ENCODE measurements at regions not wholly inside any gene's neighbourhood (a gene's known extent, or its start where the extent isn't known, plus 50 kb on each side); places are given as distances from the start of the nearest gene placed in this dataset.

GRCh38 chr4:33149658-33150524, 2429.7 kb downstream of the PCDH7 start:
- Mint-ChIP-seq H3K4me1 (ENCODE audit: low read depth) (no peaks in the 10 kb centered on the region), H3K9me3 (peaks cover 12% of the 10 kb centered on the region), H3K27me3 (no peaks in the 10 kb centered on the region), H3K4me3 (no peak overlapping the region), H3K27ac (no peak overlapping the region), H3K36me3 (ENCODE audit: low read depth) (no peaks in the 10 kb centered on the region)
- ChIA-PET POLR2A (no interaction called here), CTCF (no interaction called here)
- no peaks in the 10 kb centered on the region for H3K27me3 ChIP-seq (ENCODE audit: control insufficient read depth in 1 of 2, insufficient read depth in 2 of 2, low read length in 2 of 2)
- no peak for ATAC-seq (ENCODE audit: poor library complexity)
- H3K36me3 ChIP-seq (ENCODE audit: insufficient read depth, low read length) = no peaks in the 10 kb centered on the region
- no peaks in the 10 kb centered on the region for H3K4me1 ChIP-seq (ENCODE audit: insufficient read depth, low read length)
- DNase-seq = no peak
- H3K27ac ChIP-seq (ENCODE audit: low read depth in 1 of 2, low read length in 2 of 2) = no peak overlapping the region
- TF ChIP-seq, protein P1, sequence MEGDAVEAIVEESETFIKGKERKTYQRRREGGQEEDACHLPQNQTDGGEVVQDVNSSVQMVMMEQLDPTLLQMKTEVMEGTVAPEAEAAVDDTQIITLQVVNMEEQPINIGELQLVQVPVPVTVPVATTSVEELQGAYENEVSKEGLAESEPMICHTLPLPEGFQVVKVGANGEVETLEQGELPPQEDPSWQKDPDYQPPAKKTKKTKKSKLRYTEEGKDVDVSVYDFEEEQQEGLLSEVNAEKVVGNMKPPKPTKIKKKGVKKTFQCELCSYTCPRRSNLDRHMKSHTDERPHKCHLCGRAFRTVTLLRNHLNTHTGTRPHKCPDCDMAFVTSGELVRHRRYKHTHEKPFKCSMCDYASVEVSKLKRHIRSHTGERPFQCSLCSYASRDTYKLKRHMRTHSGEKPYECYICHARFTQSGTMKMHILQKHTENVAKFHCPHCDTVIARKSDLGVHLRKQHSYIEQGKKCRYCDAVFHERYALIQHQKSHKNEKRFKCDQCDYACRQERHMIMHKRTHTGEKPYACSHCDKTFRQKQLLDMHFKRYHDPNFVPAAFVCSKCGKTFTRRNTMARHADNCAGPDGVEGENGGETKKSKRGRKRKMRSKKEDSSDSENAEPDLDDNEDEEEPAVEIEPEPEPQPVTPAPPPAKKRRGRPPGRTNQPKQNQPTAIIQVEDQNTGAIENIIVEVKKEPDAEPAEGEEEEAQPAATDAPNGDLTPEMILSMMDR (IDR thresholded peaks at IDR 0.05) = no peak
- intact Hi-C loops (cut with DNase I, micrococcal nuclease) = no loop called here
- H3K9me3 ChIP-seq (ENCODE audit: control insufficient read depth in 1 of 2, insufficient read depth in 1 of 2, low read length in 2 of 2) = no peaks in the 10 kb centered on the region
- H3K4me3 ChIP-seq (ENCODE audit: low read length) = no peak overlapping the region

DNA sequence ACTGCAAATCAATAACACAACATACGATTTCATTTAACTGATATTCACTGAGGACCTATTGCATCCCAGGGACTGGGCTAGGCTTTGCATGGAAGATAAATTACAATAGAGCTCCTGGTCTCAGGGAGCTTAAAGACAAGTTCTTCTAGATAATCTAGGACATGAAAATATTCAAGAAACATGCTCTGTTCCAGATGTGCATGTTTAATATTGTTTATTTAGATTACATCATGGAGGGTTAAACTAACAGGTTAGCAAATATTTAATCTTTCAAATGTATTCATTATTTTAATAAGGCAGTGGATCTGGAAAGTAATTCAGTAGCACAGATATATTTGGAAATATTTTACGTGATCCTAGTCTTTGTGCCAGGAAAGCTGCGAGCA, 2430.3 kb downstream of the PCDH7 start:
- Histone ChIP-seq H3K27ac (ENCODE audit: low read depth in 1 of 2, low read length in 2 of 2) (no peak overlapping the region), H3K4me1 (ENCODE audit: insufficient read depth, low read length) (no peaks in the 10 kb centered on the region), H3K27me3 (ENCODE audit: control insufficient read depth in 1 of 2, insufficient read depth in 2 of 2, low read length in 2 of 2) (no peaks in the 10 kb centered on the region), H3K36me3 (ENCODE audit: insufficient read depth, low read length) (no peaks in the 10 kb centered on the region), H3K9me3 (ENCODE audit: control insufficient read depth in 1 of 2, insufficient read depth in 1 of 2, low read length in 2 of 2) (no peaks in the 10 kb centered on the region), H3K4me3 (ENCODE audit: low read length) (no peak overlapping the region)
- ATAC-seq (ENCODE audit: poor library complexity) = no peak
- no peaks in the 10 kb centered on the region for H3K27me3 Mint-ChIP-seq
- H3K36me3 Mint-ChIP-seq (ENCODE audit: low read depth) = no peaks in the 10 kb centered on the region
- H3K4me1 Mint-ChIP-seq (ENCODE audit: low read depth) = no peaks in the 10 kb centered on the region
- no peak overlapping the region for H3K27ac Mint-ChIP-seq
- intact Hi-C loops (cut with DNase I, micrococcal nuclease) = no loop called here
- no peak overlapping the region for H3K4me3 Mint-ChIP-seq
- ChIA-PET POLR2A (no interaction called here), CTCF (no interaction called here)
- DNase-seq = no peak
- TF ChIP-seq, protein P1 (IDR thresholded peaks at IDR 0.05) = no peak
- peaks cover 12% of the 10 kb centered on the region for H3K9me3 Mint-ChIP-seq

DNA sequence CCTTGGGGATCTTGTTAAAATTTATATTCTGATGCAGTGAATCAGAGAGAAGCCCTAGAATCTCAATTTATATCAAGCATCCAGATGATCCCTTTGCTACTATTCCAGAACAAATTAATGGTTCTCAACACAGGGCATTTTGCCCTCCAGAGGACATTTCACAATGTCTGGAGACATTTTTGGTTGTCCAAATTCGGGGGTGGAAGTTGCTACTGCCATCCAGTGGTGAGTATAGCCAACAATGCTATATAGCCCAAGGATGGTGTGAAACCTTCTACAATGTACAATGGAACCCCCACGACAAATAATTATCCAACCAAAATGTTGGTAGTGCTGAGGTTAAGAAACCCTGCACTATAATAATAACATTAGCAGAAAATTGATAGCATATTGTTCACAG, 2440.0 kb downstream of the PCDH7 start:
- no peaks in the 10 kb centered on the region for H3K27me3 ChIP-seq (ENCODE audit: control insufficient read depth in 1 of 2, insufficient read depth in 2 of 2, low read length in 2 of 2)
- Mint-ChIP-seq H3K4me3 (no peak overlapping the region), H3K36me3 (ENCODE audit: low read depth) (no peaks in the 10 kb centered on the region), H3K9me3 (peaks cover 27% of the 10 kb centered on the region), H3K27me3 (no peaks in the 10 kb centered on the region), H3K4me1 (ENCODE audit: low read depth) (no peaks in the 10 kb centered on the region), H3K27ac (no peak overlapping the region)
- H3K4me3 ChIP-seq (ENCODE audit: low read length) = no peak overlapping the region
- no peak overlapping the region for H3K27ac ChIP-seq (ENCODE audit: low read depth in 1 of 2, low read length in 2 of 2)
- intact Hi-C loops (cut with DNase I, micrococcal nuclease) = no loop called here
- ChIA-PET POLR2A (no interaction called here), CTCF (no interaction called here)
- TF ChIP-seq, protein P1 (IDR thresholded peaks at IDR 0.05) = no peak
- H3K4me1 ChIP-seq (ENCODE audit: insufficient read depth, low read length) = no peaks in the 10 kb centered on the region
- no peak for DNase-seq
- no peak for ATAC-seq (ENCODE audit: poor library complexity)
- no peaks in the 10 kb centered on the region for H3K9me3 ChIP-seq (ENCODE audit: control insufficient read depth in 1 of 2, insufficient read depth in 1 of 2, low read length in 2 of 2)
- no peaks in the 10 kb centered on the region for H3K36me3 ChIP-seq (ENCODE audit: insufficient read depth, low read length)
